MCF 10A (cell line): ENCODE measurements at regions not wholly inside any gene's neighbourhood (a gene's known extent, or its start where the extent isn't known, plus 50 kb on each side); places are given as distances from the start of the nearest gene placed in this dataset.

Experiments
- BruUV-seq: library from RNA; stranded (reverse); fragments of 400-500 nt; replicated peaks from 2 replicates; lab custom pipeline; 2021; lab: Mats Ljungman, UMichigan
- CTCF ChIA-PET: fragments of 300-600 bp; sonication (Branson Sonifier 250); formaldehyde crosslinking; extraction: SDS; loops from one replicate; lab custom pipeline; 2021; ENCODE audit warnings: antibody characterized with exemption, inconsistent platforms; lab: Yijun Ruan, JAX
- POLR2A ChIA-PET: fragments of 300-600, 350-650 bp; sonication (Branson Sonifier 250); formaldehyde crosslinking; extraction: SDS; loops from one replicate; lab custom pipeline; 2020; ENCODE audit warnings: antibody characterized with exemption, inconsistent platforms; lab: Yijun Ruan, JAX
- DNase-seq: peaks from one replicate; pipeline ENCODE4 v3.0.0-alpha.2; 2018; ENCODE audit not compliant: unreplicated experiment
- H3K27ac Mint-ChIP-seq: one replicate; pipeline ENCODE4 v1.8.0; 2022; ENCODE audit warnings: mild to moderate bottlenecking, low read depth, mixed read lengths; ENCODE audit not compliant: unreplicated experiment
- H3K27me3 Mint-ChIP-seq: one replicate; pipeline ENCODE4 v1.8.0; 2022; ENCODE audit warnings: mixed read lengths; ENCODE audit not compliant: insufficient read depth, unreplicated experiment
- H3K36me3 Mint-ChIP-seq: one replicate; pipeline ENCODE4 v1.8.0; 2022; ENCODE audit warnings: mild to moderate bottlenecking, moderate library complexity, mixed read lengths; ENCODE audit not compliant: insufficient read depth, unreplicated experiment
- H3K4me1 Mint-ChIP-seq: one replicate; pipeline ENCODE4 v1.8.0; 2022; ENCODE audit warnings: mixed read lengths; ENCODE audit not compliant: insufficient read depth, unreplicated experiment
- H3K4me3 Mint-ChIP-seq: one replicate; pipeline ENCODE4 v1.8.0; 2022; ENCODE audit warnings: mild to moderate bottlenecking, moderate library complexity, mixed read lengths; ENCODE audit not compliant: unreplicated experiment
- H3K9me3 Mint-ChIP-seq: one replicate; pipeline ENCODE4 v1.8.0; 2022; ENCODE audit warnings: mixed read lengths; ENCODE audit not compliant: unreplicated experiment
- CTCF ChIP-seq: fragments of 200-600 bp; IDR thresholded peaks from one replicate; pipeline ENCODE4 v1.8.0; 2022; ENCODE audit warnings: antibody characterized with exemption, mild to moderate bottlenecking; ENCODE audit not compliant: unreplicated experiment
- intact Hi-C: fragments of 100-400 bp; cut with micrococcal nuclease; formaldehyde crosslinking; loops from 2 replicates; pipeline ENCODE4 v1.14.1; 2022

DNA sequence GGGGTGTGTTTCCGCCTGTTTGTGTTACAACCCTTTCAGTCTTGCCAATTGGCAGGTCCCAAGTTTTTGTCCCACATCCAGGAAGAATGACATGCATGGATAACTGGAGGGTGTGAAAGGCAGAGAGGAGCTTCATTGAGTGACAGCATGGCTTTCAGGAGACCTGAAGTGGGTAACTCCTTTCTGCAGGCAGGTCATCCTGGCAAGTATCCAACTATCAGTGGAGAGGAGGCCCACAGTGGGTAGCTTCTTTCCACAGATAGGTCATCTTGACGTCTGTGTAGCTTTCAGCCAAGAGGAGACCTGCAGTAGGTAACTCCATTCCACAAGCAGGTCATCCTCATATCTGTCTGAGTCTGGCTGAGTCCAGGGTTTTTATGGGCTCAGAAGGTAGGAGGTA is 1268.8 kb upstream of the CNTN5 start:
- Mint-ChIP-seq H3K36me3 (no peaks in the 10 kb centered on the region), H3K27me3 (peaks cover 50% of the 10 kb centered on the region), H3K4me3 (no peak overlapping the region), H3K27ac (no peak overlapping the region), H3K9me3 (no peaks in the 10 kb centered on the region), H3K4me1 (no peaks in the 10 kb centered on the region)
- CTCF ChIA-PET: interaction anchor here (0.5 kb wide), 1 partner anchor 71 kb away, joined by 3 read pairs; no protein-coding TSS in a partner anchor
- POLR2A ChIA-PET: no interaction called here
- BruUV-seq: no TSS peak
- no peak for TF ChIP-seq CTCF
- DNase-seq: no peak
- intact Hi-C loops: no loop called here

GRCh38 chr11:97754976-97755375 is 1265.8 kb upstream of the CNTN5 start:
- POLR2A ChIA-PET: no interaction called here
- no TSS peak for BruUV-seq
- H3K27me3 Mint-ChIP-seq: peaks cover 61% of the 10 kb centered on the region
- H3K4me1 Mint-ChIP-seq: no peaks in the 10 kb centered on the region
- no peak overlapping the region for H3K4me3 Mint-ChIP-seq
- CTCF ChIA-PET: no interaction called here
- TF ChIP-seq CTCF: no peak
- no peaks in the 10 kb centered on the region for H3K9me3 Mint-ChIP-seq
- intact Hi-C loops: no loop called here
- DNase-seq: no peak
- no peaks in the 10 kb centered on the region for H3K36me3 Mint-ChIP-seq
- no peak overlapping the region for H3K27ac Mint-ChIP-seq

DNA sequence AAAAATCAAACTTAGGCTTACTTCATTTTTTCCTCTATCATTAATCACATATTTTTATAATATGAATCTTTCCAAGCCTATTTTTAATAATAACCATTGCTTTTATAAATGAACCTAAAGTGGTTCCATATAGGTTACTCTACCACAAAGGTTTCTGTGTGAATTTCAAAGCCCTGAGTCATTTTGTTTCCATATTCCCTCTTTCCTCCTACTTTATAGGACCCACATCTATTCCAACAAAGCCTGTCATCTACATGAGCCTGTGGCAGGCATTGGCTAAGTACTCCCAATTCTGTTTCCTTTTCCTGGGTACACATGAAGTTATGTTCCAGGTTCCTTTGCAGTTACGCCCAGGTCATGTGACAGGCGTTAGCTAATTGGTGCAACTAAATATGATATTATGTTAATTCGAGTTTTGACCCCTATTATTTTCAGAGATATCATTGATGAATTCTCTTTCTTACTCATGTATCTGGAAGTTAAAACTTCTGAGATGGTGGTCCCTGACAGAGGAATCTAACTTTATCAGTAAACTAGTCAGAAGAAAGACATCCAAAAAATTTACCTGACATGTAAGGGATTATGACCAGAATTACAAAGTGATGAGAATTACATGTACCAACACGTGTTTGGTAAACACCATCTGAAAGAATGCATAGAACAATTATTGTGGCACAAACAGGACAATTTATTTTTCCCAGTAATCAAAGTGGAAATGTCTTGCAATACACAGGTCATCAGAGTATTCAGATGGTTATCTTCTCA is 1264.0 kb upstream of the CNTN5 start:
- intact Hi-C loops: no loop called here
- BruUV-seq: no TSS peak
- Mint-ChIP-seq H3K27ac (no peak overlapping the region), H3K4me1 (no peaks in the 10 kb centered on the region), H3K27me3 (peaks cover 67% of the 10 kb centered on the region), H3K36me3 (no peaks in the 10 kb centered on the region), H3K4me3 (no peak overlapping the region), H3K9me3 (no peaks in the 10 kb centered on the region)
- TF ChIP-seq CTCF: no peak
- CTCF ChIA-PET: interaction anchor here (0.6 kb wide), 2 partner anchors 13 to 207 kb away, joined by 3 read pairs; no protein-coding TSS in a partner anchor
- POLR2A ChIA-PET: no interaction called here
- no peak for DNase-seq

- Mint-ChIP-seq H3K4me1 (no peaks in the 10 kb centered on the region), H3K27me3 (peaks cover 67% of the 10 kb centered on the region), H3K9me3 (no peaks in the 10 kb centered on the region), H3K27ac (no peak overlapping the region), H3K36me3 (no peaks in the 10 kb centered on the region), H3K4me3 (no peak overlapping the region)
- TF ChIP-seq CTCF: no peak
- DNase-seq: no peak
- intact Hi-C loops: no loop called here
- CTCF ChIA-PET: no interaction called here
- POLR2A ChIA-PET: no interaction called here
- no TSS peak for BruUV-seq
These were observed 1259.6 kb upstream of the CNTN5 start for GRCh38 chr11:97761175-97761574.
